AG09319 (cell line): ENCODE measurements at regions not wholly inside any gene's neighbourhood (a gene's known extent, or its start where the extent isn't known, plus 50 kb on each side); places are given as distances from the start of the nearest gene placed in this dataset.

Source experiments
- DNase-seq: peaks from one replicate; pipeline ENCODE4 v3.0.0-alpha.2; 2010; ENCODE audit warnings: low read depth; ENCODE audit errors: extremely low read depth
- CTCF ChIP-seq: IDR thresholded peaks from 2 replicates; pipeline ENCODE4 v1.5.1; 2011; ENCODE audit warnings: low read depth, mild to moderate bottlenecking, inconsistent platforms, low read length, moderate library complexity

GRCh38 chr1:166377896-166378295, 211.1 kb upstream of the FAM78B start:
- no peak for TF ChIP-seq CTCF
- no peak for DNase-seq

DNA sequence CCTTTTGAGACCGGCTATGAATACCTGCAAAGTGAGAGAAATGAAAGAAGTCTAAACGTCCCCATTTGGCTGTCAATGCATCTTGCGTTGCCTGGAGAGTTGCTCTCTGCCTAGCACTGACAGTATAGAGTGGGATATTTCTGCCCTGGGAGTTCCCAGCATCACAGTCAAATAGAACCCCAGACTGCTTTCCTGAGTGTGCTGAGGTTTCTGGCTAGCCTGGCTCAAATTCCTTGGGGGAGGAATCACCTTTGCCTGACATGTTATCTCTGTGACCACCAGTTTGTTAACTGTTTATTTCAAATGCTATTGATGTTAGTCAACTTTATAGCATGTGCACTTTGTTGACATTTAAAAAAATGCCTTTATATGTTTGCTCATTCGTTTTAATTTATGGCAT, 212.0 kb upstream of the FAM78B start:
- DNase-seq = no peak
- no peak for TF ChIP-seq CTCF

GRCh38 chr1:166379447-166379846, 212.6 kb upstream of the FAM78B start:
- DNase-seq = no peak
- no peak for TF ChIP-seq CTCF

GRCh38 chr1:166383137-166383536, 216.3 kb upstream of the FAM78B start:
- no peak for DNase-seq
- no peak for TF ChIP-seq CTCF

DNA sequence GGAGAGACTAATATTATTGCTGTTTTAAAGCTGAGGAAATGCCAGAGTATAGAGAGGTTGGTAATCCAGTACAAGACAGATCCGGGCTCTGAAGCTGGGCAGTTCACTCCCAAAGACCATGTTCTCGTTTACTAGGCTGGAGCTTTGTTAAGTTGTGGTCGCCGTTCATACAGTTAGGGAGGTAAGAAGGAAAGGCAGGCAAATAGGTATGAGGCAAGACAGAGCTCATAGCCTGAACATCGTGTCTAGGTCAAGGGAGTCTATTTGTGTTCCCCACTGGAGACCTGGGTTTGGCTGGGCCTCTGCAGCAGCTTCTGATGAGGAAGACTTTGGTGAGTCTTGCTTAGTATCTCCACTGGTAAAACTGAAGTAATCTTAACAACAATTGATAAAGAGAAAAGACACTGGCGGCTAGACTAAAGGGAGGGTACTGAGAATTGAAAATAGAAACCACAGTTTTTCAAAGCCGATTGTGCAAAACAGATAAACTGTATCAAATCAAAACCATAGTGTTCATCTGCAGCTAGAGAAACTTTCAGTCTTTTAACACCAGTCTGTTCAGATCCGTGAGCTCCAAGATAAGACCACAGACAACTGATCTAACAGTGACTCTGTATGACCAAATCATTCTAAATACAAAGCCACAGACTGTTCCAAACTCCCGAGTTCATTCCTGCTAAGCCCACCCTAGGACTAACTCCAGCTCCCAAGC, 217.0 kb upstream of the FAM78B start:
- DNase-seq = no peak
- TF ChIP-seq CTCF = no peak

- no peak for TF ChIP-seq CTCF
- DNase-seq = no peak
These were observed 218.1 kb upstream of the FAM78B start for GRCh38 chr1:166384948-166385347.

- TF ChIP-seq CTCF = no peak
- DNase-seq = no peak
These were observed 223.7 kb upstream of the FAM78B start for GRCh38 chr1:166390366-166391033.
